BJ (cell line): ENCODE measurements at regions not wholly inside any gene's neighbourhood (a gene's known extent, or its start where the extent isn't known, plus 50 kb on each side); places are given as distances from the start of the nearest gene placed in this dataset.

Experiments used
- CTCF ChIA-PET: fragments of 350-600 bp; formaldehyde crosslinking; extraction: SDS; loops from one replicate; lab custom pipeline; 2021; ENCODE audit warnings: antibody characterized with exemption, inconsistent platforms; lab: Yijun Ruan, JAX
- POLR2A ChIA-PET: fragments of 300-600 bp; sonication (Branson Sonifier 250); formaldehyde crosslinking; extraction: SDS; loops from one replicate; lab custom pipeline; 2021; ENCODE audit warnings: antibody characterized with exemption; lab: Charles Lee
- DNase-seq: peaks from one replicate; pipeline ENCODE4 v3.0.0-alpha.2; 2011; ENCODE audit warnings: low read depth
- H3K27me3 ChIP-seq: 2 replicates; pipeline ENCODE4 v1.6.0; 2011; ENCODE audit warnings: low read length; ENCODE audit not compliant: control insufficient read depth, insufficient read depth
- H3K36me3 ChIP-seq: 2 replicates; pipeline ENCODE4 v1.5.1; 2011; ENCODE audit warnings: low read length; ENCODE audit not compliant: control insufficient read depth, insufficient read depth
- H3K4me3 ChIP-seq: 2 replicates; pipeline ENCODE4 v1.5.1; 2011; ENCODE audit warnings: low read depth, mild to moderate bottlenecking, control low read depth, low read length
- TF ChIP-seq, protein P1 (sequence below): IDR thresholded peaks from 2 replicates; pipeline ENCODE4 v1.5.1; 2011; ENCODE audit warnings: low read depth, mild to moderate bottlenecking, control low read depth, inconsistent platforms, low read length, moderate library complexity; ENCODE audit not compliant: insufficient read depth

DNA sequence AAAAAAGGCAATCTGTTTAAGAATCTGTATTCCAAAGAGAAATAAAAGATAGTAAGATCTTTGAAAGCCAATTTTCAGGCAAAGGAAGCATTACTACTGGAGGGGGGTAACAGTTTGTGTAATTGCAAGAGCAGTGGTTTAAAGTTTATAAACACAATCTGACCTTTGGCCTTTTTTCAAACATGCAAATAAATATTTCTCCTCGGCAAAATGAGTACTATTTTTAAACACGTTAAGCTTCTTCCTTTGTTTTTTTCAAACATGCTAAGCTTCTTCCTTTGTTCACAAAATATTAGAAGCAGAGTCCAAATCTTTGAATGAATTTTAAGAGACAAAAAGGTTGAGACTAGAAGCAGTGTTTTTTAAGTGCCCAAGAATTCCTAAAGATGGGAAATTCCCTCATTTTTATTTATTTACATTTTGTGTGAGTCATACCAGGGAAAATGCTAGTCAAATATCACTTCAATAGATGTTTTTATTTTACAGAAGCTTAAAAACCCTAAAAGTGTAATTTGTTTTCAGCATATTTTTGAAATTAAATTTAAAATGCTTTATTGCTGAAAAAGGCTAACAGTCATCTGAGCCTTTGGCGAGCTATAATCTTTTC, 229.3 kb downstream of the GPR37 start:
- CTCF ChIA-PET, result no interaction called here
- no peak for DNase-seq
- POLR2A ChIA-PET, result no interaction called here

GRCh38 chr7:124532166-124532565, 233.4 kb downstream of the GPR37 start:
- Histone ChIP-seq H3K27me3 (no peaks in the 10 kb centered on the region), H3K36me3 (no peaks in the 10 kb centered on the region), H3K4me3 (no peak overlapping the region)
- TF ChIP-seq, protein P1, sequence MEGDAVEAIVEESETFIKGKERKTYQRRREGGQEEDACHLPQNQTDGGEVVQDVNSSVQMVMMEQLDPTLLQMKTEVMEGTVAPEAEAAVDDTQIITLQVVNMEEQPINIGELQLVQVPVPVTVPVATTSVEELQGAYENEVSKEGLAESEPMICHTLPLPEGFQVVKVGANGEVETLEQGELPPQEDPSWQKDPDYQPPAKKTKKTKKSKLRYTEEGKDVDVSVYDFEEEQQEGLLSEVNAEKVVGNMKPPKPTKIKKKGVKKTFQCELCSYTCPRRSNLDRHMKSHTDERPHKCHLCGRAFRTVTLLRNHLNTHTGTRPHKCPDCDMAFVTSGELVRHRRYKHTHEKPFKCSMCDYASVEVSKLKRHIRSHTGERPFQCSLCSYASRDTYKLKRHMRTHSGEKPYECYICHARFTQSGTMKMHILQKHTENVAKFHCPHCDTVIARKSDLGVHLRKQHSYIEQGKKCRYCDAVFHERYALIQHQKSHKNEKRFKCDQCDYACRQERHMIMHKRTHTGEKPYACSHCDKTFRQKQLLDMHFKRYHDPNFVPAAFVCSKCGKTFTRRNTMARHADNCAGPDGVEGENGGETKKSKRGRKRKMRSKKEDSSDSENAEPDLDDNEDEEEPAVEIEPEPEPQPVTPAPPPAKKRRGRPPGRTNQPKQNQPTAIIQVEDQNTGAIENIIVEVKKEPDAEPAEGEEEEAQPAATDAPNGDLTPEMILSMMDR, result no peak
- ChIA-PET CTCF (no interaction called here), POLR2A (no interaction called here)
- peak; percentile 6 for DNase-seq

More for the DNA sequence above, 229.3 kb downstream of the GPR37 start:
- Histone ChIP-seq H3K4me3 (no peak overlapping the region), H3K27me3 (no peaks in the 10 kb centered on the region), H3K36me3 (no peaks in the 10 kb centered on the region)
- TF ChIP-seq, protein P1, result no peak

DNA sequence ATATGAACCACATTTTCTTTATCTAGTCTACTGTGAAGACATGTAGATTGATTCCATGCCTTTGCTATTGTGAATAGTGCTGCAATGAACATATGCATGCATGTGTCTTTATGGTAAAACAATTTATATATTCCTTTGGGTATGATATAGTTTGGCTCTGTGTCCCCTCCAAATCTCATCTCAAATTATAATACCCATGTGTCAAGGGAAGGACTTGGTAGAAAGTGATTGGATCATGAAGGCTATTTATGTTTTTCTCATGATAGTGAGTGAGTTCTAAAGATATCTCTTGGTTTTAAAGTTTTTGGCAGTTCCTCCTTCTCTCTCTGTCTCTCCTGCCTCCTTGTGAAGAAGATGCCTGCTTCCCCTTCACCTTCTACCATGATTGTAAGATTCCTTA, 248.7 kb downstream of the GPR37 start:
- CTCF ChIA-PET, result no interaction called here
- H3K36me3 ChIP-seq, result no peaks in the 10 kb centered on the region

DNA sequence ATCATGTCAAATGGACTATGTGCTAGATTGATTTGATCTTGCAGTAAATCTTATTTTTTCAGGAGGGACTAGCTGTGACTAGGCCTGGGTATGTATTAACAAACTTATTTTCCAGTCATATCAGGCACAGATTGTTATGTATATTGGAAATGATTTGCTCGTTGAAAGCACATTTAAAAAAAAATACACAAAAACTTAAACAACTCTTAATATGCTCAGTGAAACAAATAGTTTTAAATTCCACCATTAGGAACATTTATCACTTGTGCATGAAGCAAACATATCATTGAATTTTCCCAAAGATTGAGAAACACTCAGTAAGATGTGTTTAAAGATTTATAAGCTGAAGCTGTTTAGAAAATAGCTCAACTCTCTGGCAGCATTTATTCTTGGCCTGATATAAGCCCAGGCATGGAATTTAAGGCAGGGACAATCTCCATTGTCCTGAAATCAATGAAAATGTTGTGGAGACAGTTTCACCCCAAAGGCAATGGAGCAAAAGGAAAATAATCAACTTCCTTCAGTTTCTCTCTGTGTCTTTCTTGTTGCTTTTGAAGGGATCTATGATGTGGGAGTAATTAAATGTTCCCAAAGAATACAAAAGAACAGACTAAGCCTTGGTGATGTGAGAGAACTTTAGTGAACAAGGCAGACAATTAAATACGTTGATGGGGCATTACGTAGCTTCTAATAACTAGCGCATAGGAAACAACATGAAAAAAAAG, 250.3 kb downstream of the GPR37 start:
- Histone ChIP-seq H3K36me3 (no peaks in the 10 kb centered on the region), H3K4me3 (no peak overlapping the region), H3K27me3 (no peaks in the 10 kb centered on the region)
- DNase-seq, result no peak
- POLR2A ChIA-PET, result no interaction called here
- CTCF ChIA-PET, result no interaction called here
- TF ChIP-seq, protein P1, result no peak

More for the DNA sequence above, 248.7 kb downstream of the GPR37 start:
- Histone ChIP-seq H3K4me3 (no peak overlapping the region), H3K27me3 (no peaks in the 10 kb centered on the region)
- POLR2A ChIA-PET, result no interaction called here
- no peak for DNase-seq
- TF ChIP-seq, protein P1, result no peak

DNA sequence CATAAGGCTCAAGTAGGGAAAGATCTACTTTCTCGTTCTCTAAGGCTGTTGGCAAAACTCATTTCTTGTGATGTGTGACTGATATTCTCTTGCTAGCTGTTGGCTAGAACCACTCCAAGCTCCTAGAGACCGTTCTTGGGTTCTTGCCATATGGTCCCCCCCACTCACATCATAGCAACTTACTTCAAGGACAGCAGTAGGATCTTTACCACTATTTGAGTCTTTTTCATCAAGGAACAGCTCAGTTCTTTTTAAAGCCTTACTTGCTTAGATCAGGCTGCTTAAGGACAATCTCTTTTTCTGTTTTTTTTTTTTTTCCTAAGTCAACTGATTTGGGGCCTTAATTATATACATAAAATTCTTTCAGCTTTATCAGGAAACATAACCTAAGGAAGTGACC, 251.1 kb downstream of the GPR37 start:
- H3K36me3 ChIP-seq, result no peaks in the 10 kb centered on the region
- no peak overlapping the region for H3K4me3 ChIP-seq
- DNase-seq, result no peak
- CTCF ChIA-PET, result no interaction called here
- H3K27me3 ChIP-seq, result no peaks in the 10 kb centered on the region
- TF ChIP-seq, protein P1, result no peak
- POLR2A ChIA-PET, result no interaction called here
